Right lobe of liver (tissue), 4 donors: ENCODE measurements at regions not wholly inside any gene's neighbourhood (a gene's known extent, or its start where the extent isn't known, plus 50 kb on each side); places are given as distances from the start of the nearest gene placed in this dataset.

Source experiments
- CTCF ChIP-seq, 4 donors: fragments of 200-600 bp in 3 of 4; fragments of 450-650 bp in 1 of 4; IDR thresholded peaks; one replicate each; pipeline versions ENCODE4 v1.5.1 to v1.8.0; 2016 to 2022; ENCODE audit warnings: antibody characterized with exemption in 4 of 4, mild to moderate bottlenecking in 2 of 4
- POLR2A ChIP-seq: fragments of 450-650 bp; IDR thresholded peaks from one replicate; pipeline ENCODE4 v1.6.1; 2017; ENCODE audit warnings: antibody characterized with exemption, mild to moderate bottlenecking
- donor health status: DM: no; HTN: no; CAD: no.
- donor health status: DM: no; HTN: no; CAD: no.
- donor health status: DM: no; HTN: yes; CAD: no.

GRCh38 chr15:67997996-67998395, 56.1 kb upstream of the PIAS1 start:
- no peak for TF ChIP-seq CTCF (IDR thresholded peaks at IDR 0.05)
- no peak for TF ChIP-seq POLR2A
